HG02970 (cell line): ENCODE measurements at regions not wholly inside any gene's neighbourhood (a gene's known extent, or its start where the extent isn't known, plus 50 kb on each side); places are given as distances from the start of the nearest gene placed in this dataset.
"Not testable (repeated sequence)": the region's sequence is repeated elsewhere in the genome, so short reads cannot be mapped to it uniquely, and the experiment has no call there.

Experiments used
- ATAC-seq: cut with Tn5 transposase; IDR thresholded peaks from one replicate; pipeline ENCODE4 v1.9.1; 2021; ENCODE audit warnings: mild to moderate bottlenecking, moderate library complexity, moderate number of reproducible peaks; ENCODE audit not compliant: unreplicated experiment, low FRiP score

DNA sequence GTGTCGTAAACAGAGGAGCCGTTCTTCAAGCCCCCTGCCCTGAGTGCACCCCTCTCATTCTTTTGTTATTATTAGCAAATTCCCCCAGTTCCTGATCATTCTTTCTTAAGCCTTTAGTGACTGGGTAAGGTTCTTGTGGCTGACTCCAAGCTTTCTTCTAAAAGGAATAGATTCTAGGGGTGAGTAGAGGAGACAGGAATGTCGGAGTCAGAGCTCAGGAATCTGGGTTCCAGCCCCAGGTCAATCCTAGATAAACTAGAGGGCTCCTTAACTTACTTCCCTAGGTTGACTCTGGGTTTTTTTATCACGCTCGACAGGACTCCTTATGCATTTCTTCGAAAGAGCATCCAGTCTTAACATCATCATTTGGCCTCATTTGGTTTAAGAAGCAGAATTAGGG lies 2695.2 kb upstream of the TPTE start:
- not testable (repeated sequence) for ATAC-seq

DNA sequence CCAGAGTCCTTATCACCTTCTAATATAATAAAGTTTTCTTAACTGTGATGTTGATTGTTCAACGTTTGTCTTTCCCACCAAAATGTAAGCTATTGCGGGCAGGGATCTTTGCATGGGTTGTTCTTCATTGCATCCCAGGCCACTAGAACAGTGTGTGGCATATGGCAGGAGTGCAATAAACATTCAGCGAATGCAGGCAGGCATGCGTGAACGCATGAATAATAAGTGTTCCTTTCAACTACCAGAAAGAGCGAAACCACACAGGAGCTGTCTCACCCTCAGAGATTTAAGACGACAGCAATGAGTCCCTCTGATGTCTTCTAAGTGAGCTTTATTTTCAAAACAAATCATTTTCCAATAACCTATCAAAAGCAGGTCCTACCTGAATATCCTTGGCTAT lies 2693.1 kb upstream of the TPTE start:
- not testable (repeated sequence) for ATAC-seq

DNA sequence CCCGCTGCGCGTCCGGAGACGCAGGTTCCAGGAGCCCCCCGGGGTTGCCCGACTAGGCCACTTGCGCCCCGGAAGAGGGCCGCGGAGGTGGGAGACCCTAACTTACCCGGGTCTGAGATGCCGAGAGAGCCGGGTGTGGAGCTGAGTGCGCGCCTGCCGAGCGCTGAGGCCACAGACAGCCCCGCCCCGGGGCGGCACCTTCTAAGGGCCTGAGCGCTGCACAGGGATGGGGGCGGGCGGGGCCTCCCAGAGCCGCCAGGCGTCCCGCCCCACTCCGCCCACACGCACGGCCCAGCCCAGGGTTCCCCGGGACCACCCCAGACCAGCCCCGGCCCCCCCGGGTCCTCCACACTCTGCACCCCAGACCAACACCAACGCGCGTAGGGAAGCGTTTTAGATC lies 2692.0 kb upstream of the TPTE start:
- ATAC-seq: not testable (repeated sequence)

DNA sequence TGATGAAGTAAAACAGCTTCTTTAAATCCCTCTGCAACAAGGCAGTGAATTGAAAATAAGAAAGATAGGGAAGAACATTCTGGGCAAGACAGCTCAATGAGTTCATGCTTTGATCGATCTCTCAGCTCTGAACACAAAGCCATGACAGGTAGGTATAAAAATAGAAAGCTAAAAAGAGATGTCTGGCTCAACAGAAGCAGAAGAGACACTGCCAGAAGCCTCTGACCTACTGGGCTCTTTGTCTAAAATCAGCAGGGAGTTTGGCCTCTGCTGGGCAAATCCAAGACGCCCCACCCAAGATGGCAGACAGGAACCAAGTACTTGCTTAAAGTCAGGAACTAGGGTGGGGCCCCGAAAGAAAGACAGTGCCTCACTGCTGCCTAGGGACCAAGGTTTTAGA lies 2684.1 kb upstream of the TPTE start:
- not testable (repeated sequence) for ATAC-seq

DNA sequence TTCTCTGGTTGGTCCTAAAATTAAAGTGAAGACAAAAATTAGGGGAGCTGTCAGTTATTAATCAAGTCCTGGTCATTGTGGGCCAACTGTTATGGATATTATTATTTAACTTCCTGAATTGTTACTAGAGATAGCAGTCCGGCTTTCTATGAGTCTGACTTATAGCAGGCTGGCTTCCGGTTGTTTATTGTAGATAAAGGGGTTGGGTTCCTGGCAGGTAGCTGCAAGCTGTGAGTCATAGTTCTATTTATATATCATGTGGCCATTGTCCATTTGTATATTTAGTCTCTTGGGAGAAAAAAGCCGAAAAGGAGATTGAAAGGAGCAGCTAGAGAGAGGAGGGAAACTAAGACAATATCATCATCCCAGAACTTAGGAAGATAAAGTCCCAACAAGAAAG lies 2668.0 kb upstream of the TPTE start:
- ATAC-seq: not testable (repeated sequence)

DNA sequence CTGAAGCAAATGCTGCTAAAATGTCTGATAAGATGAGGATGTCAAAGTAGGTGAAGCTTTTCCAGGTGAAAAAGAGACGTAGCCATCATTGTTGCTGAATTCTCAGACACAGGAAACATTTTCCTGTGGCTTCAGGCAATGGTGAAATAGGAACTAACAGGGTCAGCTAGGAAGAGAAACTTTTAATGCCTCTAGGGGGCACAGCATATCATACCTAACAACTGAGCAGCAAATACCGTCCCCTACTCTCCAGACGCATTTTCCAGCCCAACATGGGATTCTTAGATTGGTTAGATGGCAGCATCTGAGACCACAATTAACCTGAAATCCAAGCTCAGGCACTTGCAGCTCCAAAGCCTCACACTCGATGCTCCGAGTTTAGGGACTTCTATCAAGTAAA lies 2667.5 kb upstream of the TPTE start:
- ATAC-seq: not testable (repeated sequence)
